ENCODE measurements at regions not wholly inside any gene's neighbourhood (a gene's known extent, or its start where the extent isn't known, plus 50 kb on each side); places are given as distances from the start of the nearest gene placed in this dataset.

DNA sequence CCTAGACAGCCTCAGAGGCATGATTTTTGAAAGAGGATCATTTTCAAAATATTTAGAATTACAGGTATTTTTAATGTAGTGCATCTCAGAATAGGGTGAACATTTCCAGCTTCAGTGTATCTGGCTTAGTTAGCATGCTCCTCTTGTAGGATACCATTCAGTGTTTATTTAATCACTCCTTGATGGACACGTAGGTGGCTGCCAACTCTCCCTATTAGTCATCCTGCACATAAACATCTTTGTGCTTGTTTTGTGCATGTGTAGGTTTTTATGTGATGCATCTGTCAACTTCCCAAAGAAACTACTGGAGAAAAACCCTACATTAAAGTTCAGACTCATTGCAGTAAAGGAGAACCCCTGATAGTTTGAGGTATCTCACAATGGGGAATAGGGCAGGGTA is 52.5 kb upstream of the RBM19 start:
- no peak for DNase-seq (ENCODE audit: low spot score)
